Spleen (tissue), 11 donors: ENCODE measurements at regions not wholly inside any gene's neighbourhood (a gene's known extent, or its start where the extent isn't known, plus 50 kb on each side); places are given as distances from the start of the nearest gene placed in this dataset.

Source experiments
- DNase-seq: peaks from one replicate; pipeline ENCODE4 v3.0.0-alpha.2; 2020
- H3K27ac ChIP-seq, 8 donors: fragments of 200-600 bp; sonication (generic) in 7 of 8; 1 replicate in 4 of 8; 2 replicates in 4 of 8; pipeline versions ENCODE4 v1.5.0 to v1.8.0; 2016 to 2021; ENCODE audit warnings: inconsistent platforms in 4 of 8, mild to moderate bottlenecking in 4 of 8, moderate library complexity in 1 of 8
- H3K27me3 ChIP-seq, 7 donors: fragments of 200-600 bp; sonication (generic) in 6 of 7; replicated peaks in 1 of 7; 1 replicate in 4 of 7; 2 replicates in 3 of 7; pipeline versions ENCODE4 v1.5.0 to v1.8.0; 2016 to 2021; ENCODE audit warnings: inconsistent platforms in 3 of 7, mild to moderate bottlenecking in 1 of 7
- H3K36me3 ChIP-seq, 6 donors: fragments of 200-600 bp; sonication (generic) in 5 of 6; 1 replicate in 4 of 6; 2 replicates in 2 of 6; pipeline versions ENCODE4 v1.5.0 to v1.8.0; 2016 to 2021; ENCODE audit warnings: inconsistent platforms in 2 of 6
- H3K4me1 ChIP-seq, 6 donors: fragments of 200-600 bp; sonication (generic) in 5 of 6; 1 replicate in 3 of 6; 2 replicates in 3 of 6; pipeline versions ENCODE4 v1.5.0 to v1.8.0; 2016 to 2021; ENCODE audit warnings: inconsistent platforms in 3 of 6
- H3K4me3 ChIP-seq, 8 donors: fragments of 200-600 bp; sonication (generic) in 7 of 8; 1 replicate in 4 of 8; 2 replicates in 4 of 8; pipeline versions ENCODE4 v1.5.0 to v1.8.0; 2016 to 2021; ENCODE audit warnings: inconsistent platforms in 4 of 8, mild to moderate bottlenecking in 4 of 8, moderate library complexity in 2 of 8
- H3K9me3 ChIP-seq, 8 donors: fragments of 200-600 bp; sonication (generic) in 7 of 8; 1 replicate in 4 of 8; 2 replicates in 4 of 8; pipeline versions ENCODE4 v1.5.0 to v1.8.0; 2016 to 2021; ENCODE audit warnings: inconsistent platforms in 4 of 8
- CTCF ChIP-seq, 11 experiments: fragments of 200-600 bp in 7 of 11; fragments of 450-650 bp in 4 of 11; sonication (generic) in 4 of 11; IDR thresholded peaks in 8 of 11; conservative IDR thresholded peaks in 3 of 11; 1 replicate in 7 of 11; 2 replicates in 4 of 11; pipeline versions ENCODE4 v1.4.0 to v1.8.0; 2016 to 2021; ENCODE audit warnings: antibody characterized with exemption in 11 of 11, inconsistent platforms in 4 of 11, mild to moderate bottlenecking in 1 of 11
- POLR2A ChIP-seq, 3 donors: fragments of 450-650 bp; IDR thresholded peaks; one replicate each; pipeline ENCODE4 v1.5.1; 2017; ENCODE audit warnings: antibody characterized with exemption in 3 of 3, mild to moderate bottlenecking in 1 of 3
- POLR2AphosphoS5 ChIP-seq, 3 donors: sonication (generic); formaldehyde crosslinking; IDR thresholded peaks; one replicate each; pipeline ENCODE4 v1.5.1; 2017; ENCODE audit warnings: antibody characterized with exemption in 3 of 3
- WGBS, 5 donors: extraction: QIAGEN DNeasy Blood & Tissue Kit in 3 of 5; methylation state at CpG; one replicate each; pipeline versions ENCODE4 v1.1.5 to v1.1.7; 2013 to 2018; 5-methylcytosine and 5-hydroxymethylcytosine counted together
- intact Hi-C: fragments of 100-400 bp; cut with DNase I; formaldehyde crosslinking; loops from one replicate; pipeline ENCODE4 v1.15.0; 2023; ENCODE audit warnings: low total_unique reads
- donor health status: healthy with polysubstance abuse.
- donor health status: DM: no; HTN: no; CAD: no; lungs with moderate emphysema.
- donor health status: DM: no; HTN: no; CAD: no.
- donor health status: Bipolar disorder and iron deficiency.
- donor health status: healthy.
- donor health status: DM: no; HTN: no; CAD: no.
- donor health status: DM: yes; HTN: yes; CAD: no.

GRCh38 chr11:105236664-105237063, 97.1 kb upstream of the CARD18 start:
- Histone ChIP-seq H3K4me1 (peaks cover 0 to 7% (median 0%) of the 10 kb centered on the region in 6 donors), H3K36me3 (no peaks in the 10 kb centered on the region), H3K4me3 (no peak overlapping the region), H3K27me3 (no peaks in the 10 kb centered on the region), H3K27ac (no peak overlapping the region), H3K9me3 (no peaks in the 10 kb centered on the region)
- WGBS, 5 donors = 58 to 80% (median 73%) methylated on average over 2 of the region's 2 CpGs
- intact Hi-C loops = no loop called here
- no peak for DNase-seq
- TF ChIP-seq POLR2A (IDR thresholded peaks at IDR 0.05) (no peak), CTCF (IDR thresholded peaks at IDR 0.05 in 8 of 11, conservative IDR thresholded peaks at IDR 0.05 in 3 of 11) (no peak), POLR2AphosphoS5 (IDR thresholded peaks at IDR 0.05) (no peak)

- 59 to 81% (median 77%) methylated on average over 1 of the region's 1 CpG for whole genome bisulfite sequencing, 5 donors
Measured at GRCh38 chr11:105233285-105233684, 93.7 kb upstream of the CARD18 start.

GRCh38 chr11:105232021-105232420, 92.5 kb upstream of the CARD18 start:
- TF ChIP-seq POLR2A (IDR thresholded peaks at IDR 0.05) = no peak
- TF ChIP-seq POLR2AphosphoS5 (IDR thresholded peaks at IDR 0.05) = no peak
- no peak for TF ChIP-seq CTCF (IDR thresholded peaks at IDR 0.05 in 8 of 11, conservative IDR thresholded peaks at IDR 0.05 in 3 of 11)
- WGBS, 5 donors = 83 to 96% (median 87%) methylated on average over 1 of the region's 1 CpG
- no peaks in the 10 kb centered on the region for H3K9me3 ChIP-seq
- no peak for DNase-seq
- intact Hi-C loops = no loop called here
- H3K27me3 ChIP-seq = no peaks in the 10 kb centered on the region
- H3K27ac ChIP-seq = no peak overlapping the region
- H3K4me1 ChIP-seq = peaks cover 0 to 7% (median 0%) of the 10 kb centered on the region in 6 donors
- no peaks in the 10 kb centered on the region for H3K36me3 ChIP-seq
- H3K4me3 ChIP-seq = no peak overlapping the region

More at GRCh38 chr11:105233285-105233684, 93.7 kb upstream of the CARD18 start:
- TF ChIP-seq POLR2A (IDR thresholded peaks at IDR 0.05) = no peak
- TF ChIP-seq CTCF (IDR thresholded peaks at IDR 0.05 in 8 of 11, conservative IDR thresholded peaks at IDR 0.05 in 3 of 11) = no peak
- TF ChIP-seq POLR2AphosphoS5 (IDR thresholded peaks at IDR 0.05) = no peak
- H3K36me3 ChIP-seq = no peaks in the 10 kb centered on the region
- no peak overlapping the region for H3K27ac ChIP-seq
- intact Hi-C loops = no loop called here
- H3K4me3 ChIP-seq = no peak overlapping the region
- H3K9me3 ChIP-seq = no peaks in the 10 kb centered on the region
- no peak for DNase-seq
- no peaks in the 10 kb centered on the region for H3K27me3 ChIP-seq
- peaks cover 0 to 7% (median 0%) of the 10 kb centered on the region in 6 donors for H3K4me1 ChIP-seq

- WGBS, 5 donors = 48 to 69% (median 58%) methylated on average over 1 of the region's 1 CpG
- Histone ChIP-seq H3K9me3 (no peaks in the 10 kb centered on the region), H3K36me3 (no peaks in the 10 kb centered on the region), H3K27me3 (no peaks in the 10 kb centered on the region), H3K4me1 (peaks cover 0 to 7% (median 0%) of the 10 kb centered on the region in 6 donors), H3K4me3 (no peak overlapping the region), H3K27ac (no peak overlapping the region)
- TF ChIP-seq POLR2AphosphoS5 (IDR thresholded peaks at IDR 0.05) (no peak), POLR2A (IDR thresholded peaks at IDR 0.05) (no peak), CTCF (IDR thresholded peaks at IDR 0.05 in 8 of 11, conservative IDR thresholded peaks at IDR 0.05 in 3 of 11) (no peak)
- DNase-seq = no peak
- intact Hi-C loops = no loop called here
Measured at GRCh38 chr11:105230586-105230985, 91.0 kb upstream of the CARD18 start.
